Neuronal stem cell (in vitro differentiated cells): ENCODE measurements at regions not wholly inside any gene's neighbourhood (a gene's known extent, or its start where the extent isn't known, plus 50 kb on each side); places are given as distances from the start of the nearest gene placed in this dataset.

Experiments used
- DNase-seq: peaks from one replicate; pipeline ENCODE4 v3.0.0-alpha.2; 2013; ENCODE audit warnings: low spot score
- H2AFZ ChIP-seq: one replicate; pipeline ENCODE4 v1.6.1; 2013; ENCODE audit warnings: mild to moderate bottlenecking, low read length, inconsistent platforms
- H2AK5ac ChIP-seq: 2 replicates; pipeline ENCODE4 v1.6.1; 2013; ENCODE audit warnings: low read depth, mild to moderate bottlenecking, inconsistent platforms, low read length, moderate library complexity, mixed read lengths
- H2BK120ac ChIP-seq: 2 replicates; pipeline ENCODE4 v1.6.1; 2013; ENCODE audit warnings: low read depth, mild to moderate bottlenecking, inconsistent platforms, low read length, moderate library complexity, mixed read lengths
- H2BK12ac ChIP-seq: one replicate; pipeline ENCODE4 v1.6.1; 2013; ENCODE audit warnings: low read length, inconsistent platforms
- H2BK15ac ChIP-seq: 2 replicates; pipeline ENCODE4 v1.6.1; 2013; ENCODE audit warnings: mild to moderate bottlenecking, low read length, inconsistent platforms, mixed read lengths
- H2BK5ac ChIP-seq: one replicate; pipeline ENCODE4 v1.6.1; 2013; ENCODE audit warnings: inconsistent platforms, mild to moderate bottlenecking, low read length, moderate library complexity
- H3K14ac ChIP-seq: one replicate; pipeline ENCODE4 v1.6.1; 2013; ENCODE audit warnings: low read length, inconsistent platforms
- H3K18ac ChIP-seq: 2 replicates; pipeline ENCODE4 v1.6.1; 2013; ENCODE audit warnings: low read length, inconsistent platforms
- H3K23ac ChIP-seq: 2 replicates; pipeline ENCODE4 v1.6.1; 2013; ENCODE audit warnings: low read depth, mild to moderate bottlenecking, mixed read lengths, low read length, inconsistent platforms; ENCODE audit not compliant: poor library complexity
- H3K27ac ChIP-seq: replicated peaks from 3 replicates; pipeline ENCODE4 v1.5.1; 2013; ENCODE audit warnings: low read length, inconsistent platforms
- H3K27me3 ChIP-seq, 3 experiments: 2 replicates each; pipeline ENCODE4 v1.6.1; 2013; ENCODE audit warnings: low read length in 3 of 3, mild to moderate bottlenecking in 2 of 3, inconsistent platforms in 1 of 3, low read depth in 1 of 3, mixed read lengths in 1 of 3, moderate library complexity in 1 of 3; ENCODE audit not compliant: control insufficient read depth in 3 of 3, insufficient read depth in 3 of 3
- H3K36me3 ChIP-seq, 2 donors: replicated peaks in 1 of 2; 2 replicates each; pipeline ENCODE4 v1.6.1; 2013; ENCODE audit warnings: low read length in 2 of 2; ENCODE audit not compliant: control insufficient read depth in 2 of 2, insufficient read depth in 2 of 2
- H3K4ac ChIP-seq: 2 replicates; pipeline ENCODE4 v1.6.1; 2013; ENCODE audit warnings: inconsistent platforms, mild to moderate bottlenecking, low read length, moderate library complexity
- H3K4me1 ChIP-seq, 2 donors: 1 replicate in 1 of 2; 2 replicates in 1 of 2; pipeline ENCODE4 v1.6.1; 2013; ENCODE audit warnings: low read length in 2 of 2, low read depth in 1 of 2; ENCODE audit not compliant: control insufficient read depth in 2 of 2, insufficient read depth in 1 of 2
- H3K4me2 ChIP-seq: one replicate; pipeline ENCODE4 v1.6.1; 2013; ENCODE audit warnings: mild to moderate bottlenecking, low read length, inconsistent platforms; ENCODE audit not compliant: insufficient read depth, poor library complexity, severe bottlenecking
- H3K4me3 ChIP-seq, 2 donors: 2 replicates each; pipeline ENCODE4 v1.5.1; 2013; ENCODE audit warnings: low read length in 2 of 2, mild to moderate bottlenecking in 2 of 2, inconsistent platforms in 1 of 2, moderate library complexity in 1 of 2
- H3K79me1 ChIP-seq: one replicate; pipeline ENCODE4 v1.6.1; 2013; ENCODE audit warnings: low read depth, mild to moderate bottlenecking, inconsistent platforms, low read length, moderate library complexity
- H3K9ac ChIP-seq: one replicate; pipeline ENCODE4 v1.6.1; 2013; ENCODE audit warnings: mild to moderate bottlenecking, low read depth, low read length, inconsistent platforms; ENCODE audit not compliant: poor library complexity
- H3K9me3 ChIP-seq, 2 donors: replicated peaks in 1 of 2; 2 replicates each; pipeline versions ENCODE3 to v1.6.1; 2013; ENCODE audit warnings: low read length in 2 of 2, mild to moderate bottlenecking in 2 of 2, inconsistent platforms in 1 of 2, low read depth in 1 of 2, mixed read lengths in 1 of 2, moderate library complexity in 1 of 2; ENCODE audit not compliant: control insufficient read depth in 2 of 2, insufficient read depth in 1 of 2
- H4K8ac ChIP-seq: one replicate; pipeline ENCODE4 v1.6.1; 2013; ENCODE audit warnings: low read depth, mild to moderate bottlenecking, inconsistent platforms, low read length, moderate library complexity
- H4K91ac ChIP-seq: one replicate; pipeline ENCODE4 v1.6.1; 2013; ENCODE audit warnings: low read length, low read depth, mild to moderate bottlenecking, inconsistent platforms; ENCODE audit not compliant: poor library complexity
- WGBS, 2 donors: extraction: QIAGEN DNeasy Blood & Tissue Kit; methylation state at CpG; one replicate each; pipeline ENCODE4 v1.1.7; 2013; ENCODE audit warnings: missing lambda C conversion rate in 2 of 2, mixed read lengths in 1 of 2; ENCODE audit not compliant: insufficient read length in 2 of 2, insufficient replicate concordance in 1 of 2; ENCODE audit errors: extremely low coverage in 2 of 2; 5-methylcytosine and 5-hydroxymethylcytosine counted together

DNA sequence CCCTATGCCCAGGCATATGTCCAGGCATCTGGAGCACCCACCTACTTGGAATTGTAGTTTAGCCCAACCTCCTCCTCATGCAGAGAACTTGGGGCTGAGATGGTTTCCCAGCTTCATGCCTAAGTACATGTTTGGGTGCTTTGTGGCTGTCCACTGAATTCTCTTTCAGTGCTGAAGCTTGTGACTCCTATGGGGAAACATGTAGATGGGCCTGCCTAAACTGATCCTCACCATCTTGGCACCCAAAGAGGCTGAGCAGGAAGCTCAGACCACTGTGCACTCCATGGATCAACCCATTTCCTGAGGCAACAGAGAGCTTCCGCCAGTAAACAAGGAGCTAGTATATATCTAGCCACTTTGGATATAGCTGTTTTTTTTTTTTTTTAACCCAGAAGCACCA, 2733.7 kb downstream of the PCDH7 start:
- H3K4ac ChIP-seq = no peak overlapping the region
- H4K91ac ChIP-seq = no peak overlapping the region
- H3K79me1 ChIP-seq = no peaks in the 10 kb centered on the region
- no peak overlapping the region for H2BK12ac ChIP-seq
- H3K9ac ChIP-seq = no peak overlapping the region
- H2BK15ac ChIP-seq = no peak overlapping the region
- no peaks in the 10 kb centered on the region for H3K27me3 ChIP-seq
- no peaks in the 10 kb centered on the region for H3K9me3 ChIP-seq
- H2AK5ac ChIP-seq = no peak overlapping the region
- H3K23ac ChIP-seq = no peak overlapping the region
- no peak overlapping the region for H2BK120ac ChIP-seq
- no peak overlapping the region for H2AFZ ChIP-seq
- H2BK5ac ChIP-seq = no peak overlapping the region
- no peak overlapping the region for H3K18ac ChIP-seq
- no peak overlapping the region for H3K14ac ChIP-seq
- no peak overlapping the region for H3K27ac ChIP-seq
- no peaks in the 10 kb centered on the region for H3K36me3 ChIP-seq
- no peak for DNase-seq
- H3K4me2 ChIP-seq = no peak overlapping the region
- H4K8ac ChIP-seq = no peak overlapping the region
- no CpG with 5 or more reads among the region's 1 CpG for WGBS, 2 donors
- H3K4me3 ChIP-seq = no peak overlapping the region
- H3K4me1 ChIP-seq = no peaks in the 10 kb centered on the region

- Histone ChIP-seq H3K18ac (no peak overlapping the region), H3K9ac (no peak overlapping the region), H3K23ac (no peak overlapping the region), H3K14ac (no peak overlapping the region), H2BK120ac (no peak overlapping the region), H3K36me3 (no peaks in the 10 kb centered on the region), H3K4me2 (no peak overlapping the region), H2AFZ (no peak overlapping the region), H2BK15ac (no peak overlapping the region), H4K91ac (no peak overlapping the region), H3K4me3 (no peak overlapping the region), H3K4ac (no peak overlapping the region), H4K8ac (no peak overlapping the region), H2BK5ac (no peak overlapping the region), H3K9me3 (no peaks in the 10 kb centered on the region), H3K4me1 (no peaks in the 10 kb centered on the region), H2BK12ac (no peak overlapping the region), H2AK5ac (no peak overlapping the region), H3K27ac (no peak overlapping the region), H3K79me1 (no peaks in the 10 kb centered on the region), H3K27me3 (no peaks in the 10 kb centered on the region)
- no peak for DNase-seq
Measured at GRCh38 chr4:33465565-33465964, 2745.4 kb downstream of the PCDH7 start.

GRCh38 chr4:33467291-33467690, 2747.1 kb downstream of the PCDH7 start:
- H3K9me3 ChIP-seq = peaks cover 0 to 3% of the 10 kb centered on the region in 2 donors
- H3K9ac ChIP-seq = no peak overlapping the region
- H2BK15ac ChIP-seq = no peak overlapping the region
- H3K23ac ChIP-seq = no peak overlapping the region
- H3K27me3 ChIP-seq = no peaks in the 10 kb centered on the region
- H2BK12ac ChIP-seq = no peak overlapping the region
- no peak overlapping the region for H4K8ac ChIP-seq
- H3K36me3 ChIP-seq = no peaks in the 10 kb centered on the region
- H3K4me2 ChIP-seq = no peak overlapping the region
- no peak overlapping the region for H3K14ac ChIP-seq
- no peak overlapping the region for H3K4ac ChIP-seq
- no peak overlapping the region for H4K91ac ChIP-seq
- WGBS, 2 donors = no CpG with 5 or more reads among the region's 13 CpGs
- no peak overlapping the region for H3K4me3 ChIP-seq
- H3K27ac ChIP-seq = no peak overlapping the region
- no peak overlapping the region for H2BK5ac ChIP-seq
- no peaks in the 10 kb centered on the region for H3K79me1 ChIP-seq
- no peak overlapping the region for H2BK120ac ChIP-seq
- no peak for DNase-seq
- no peak overlapping the region for H3K18ac ChIP-seq
- H2AK5ac ChIP-seq = no peak overlapping the region
- H3K4me1 ChIP-seq = no peaks in the 10 kb centered on the region
- peak overlapping the region; percentile 75 for H2AFZ ChIP-seq

DNA sequence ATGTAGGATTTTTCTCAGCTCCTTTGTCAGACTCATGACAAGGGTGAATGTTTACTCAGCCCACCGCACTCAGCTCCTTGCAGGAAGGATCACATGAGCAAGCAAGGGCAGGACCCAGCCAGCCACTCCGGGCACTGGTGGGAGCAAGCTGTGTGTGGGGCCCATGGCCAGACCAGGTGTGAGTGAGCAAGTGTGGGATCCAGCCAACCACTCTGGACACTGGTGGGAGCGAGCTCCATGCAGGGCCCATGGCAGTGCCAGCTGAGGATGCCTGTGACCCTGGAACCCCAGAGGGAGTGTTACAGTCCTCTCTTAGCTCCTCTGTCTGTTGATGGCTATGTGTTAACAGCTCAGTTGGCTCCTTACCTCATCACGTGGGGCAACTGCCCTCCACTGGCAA, 2750.6 kb downstream of the PCDH7 start:
- Histone ChIP-seq H3K23ac (no peak overlapping the region), H3K9me3 (peaks cover 0 to 3% of the 10 kb centered on the region in 2 donors), H2AK5ac (no peak overlapping the region), H3K27ac (no peak overlapping the region), H2AFZ (no peak overlapping the region), H2BK120ac (no peak overlapping the region), H3K18ac (no peak overlapping the region), H4K8ac (no peak overlapping the region), H2BK15ac (no peak overlapping the region), H3K79me1 (no peaks in the 10 kb centered on the region), H3K4ac (no peak overlapping the region), H3K27me3 (no peaks in the 10 kb centered on the region), H2BK5ac (no peak overlapping the region), H3K4me1 (no peaks in the 10 kb centered on the region), H4K91ac (no peak overlapping the region), H3K4me3 (peak overlapping the region in 1 of 2 donors; percentile 26), H3K14ac (no peak overlapping the region), H3K36me3 (no peaks in the 10 kb centered on the region), H3K4me2 (no peak overlapping the region), H3K9ac (no peak overlapping the region), H2BK12ac (no peak overlapping the region)
- no peak for DNase-seq
- WGBS, 2 donors = no CpG with 5 or more reads among the region's 4 CpGs
